ENCODE measurements at regions not wholly inside any gene's neighbourhood (a gene's known extent, or its start where the extent isn't known, plus 50 kb on each side); places are given as distances from the start of the nearest gene placed in this dataset.

DNA sequence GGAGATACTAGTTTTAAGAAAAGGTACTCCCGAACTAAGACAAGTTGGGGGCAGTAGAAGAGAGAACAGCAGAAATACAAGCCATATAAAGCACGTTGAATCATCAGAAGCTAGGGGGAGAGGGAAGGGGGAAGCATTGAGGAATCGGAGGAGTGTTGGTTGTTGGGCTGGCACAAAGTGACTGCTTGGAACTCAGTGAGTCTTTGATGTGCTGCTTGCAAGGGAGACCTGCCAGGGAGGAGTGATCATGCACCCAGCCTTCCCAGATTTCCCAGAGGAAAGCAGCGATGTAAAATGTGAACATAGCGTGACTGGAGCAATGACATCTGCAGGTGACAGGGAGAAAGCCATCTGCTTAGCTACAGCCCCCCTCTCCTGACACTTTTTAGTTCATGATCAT is 192.4 kb upstream of the IL12A start:
- TF ChIP-seq, protein P1, sequence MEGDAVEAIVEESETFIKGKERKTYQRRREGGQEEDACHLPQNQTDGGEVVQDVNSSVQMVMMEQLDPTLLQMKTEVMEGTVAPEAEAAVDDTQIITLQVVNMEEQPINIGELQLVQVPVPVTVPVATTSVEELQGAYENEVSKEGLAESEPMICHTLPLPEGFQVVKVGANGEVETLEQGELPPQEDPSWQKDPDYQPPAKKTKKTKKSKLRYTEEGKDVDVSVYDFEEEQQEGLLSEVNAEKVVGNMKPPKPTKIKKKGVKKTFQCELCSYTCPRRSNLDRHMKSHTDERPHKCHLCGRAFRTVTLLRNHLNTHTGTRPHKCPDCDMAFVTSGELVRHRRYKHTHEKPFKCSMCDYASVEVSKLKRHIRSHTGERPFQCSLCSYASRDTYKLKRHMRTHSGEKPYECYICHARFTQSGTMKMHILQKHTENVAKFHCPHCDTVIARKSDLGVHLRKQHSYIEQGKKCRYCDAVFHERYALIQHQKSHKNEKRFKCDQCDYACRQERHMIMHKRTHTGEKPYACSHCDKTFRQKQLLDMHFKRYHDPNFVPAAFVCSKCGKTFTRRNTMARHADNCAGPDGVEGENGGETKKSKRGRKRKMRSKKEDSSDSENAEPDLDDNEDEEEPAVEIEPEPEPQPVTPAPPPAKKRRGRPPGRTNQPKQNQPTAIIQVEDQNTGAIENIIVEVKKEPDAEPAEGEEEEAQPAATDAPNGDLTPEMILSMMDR (IDR thresholded peaks at IDR 0.05) = no peak
- TF ChIP-seq POLR2A (IDR thresholded peaks at IDR 0.05) = no peak
